ENCODE measurements at regions not wholly inside any gene's neighbourhood (a gene's known extent, or its start where the extent isn't known, plus 50 kb on each side); places are given as distances from the start of the nearest gene placed in this dataset.

DNA sequence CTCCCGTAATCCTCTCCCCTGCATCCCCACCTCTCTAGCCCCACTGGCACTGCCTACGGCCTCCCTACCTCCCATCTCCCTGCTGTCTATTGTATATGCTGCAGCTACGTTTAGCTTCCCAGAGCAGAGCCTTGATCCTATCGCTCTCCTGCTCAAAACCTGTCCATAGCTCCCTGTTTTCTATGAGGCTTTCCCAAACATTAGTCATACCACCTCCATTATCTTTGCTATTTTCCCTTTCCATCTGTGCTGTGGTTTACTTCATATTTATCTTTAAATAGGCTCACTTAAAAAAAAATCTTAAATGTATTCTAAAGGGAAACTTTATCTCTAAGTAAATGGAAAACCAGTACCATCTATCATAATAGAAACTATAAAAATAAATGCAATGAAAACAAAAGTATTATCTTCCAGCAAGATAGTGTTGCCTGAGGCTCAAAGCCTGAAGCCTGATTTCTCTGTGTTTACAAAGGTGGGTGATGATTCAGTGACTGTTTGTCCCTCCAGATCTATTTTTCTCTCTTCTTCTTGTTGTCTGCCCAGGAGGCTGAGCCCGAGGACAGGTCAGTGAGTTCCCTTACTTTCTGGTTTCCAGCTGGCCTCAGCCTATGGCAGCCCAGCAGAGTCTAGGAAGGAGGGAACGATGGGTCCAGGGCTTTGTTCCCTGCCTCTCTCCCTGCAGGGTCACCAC, 397.1 kb upstream of the CFAP20DC start:
- intact Hi-C loops (cut with micrococcal nuclease; ENCODE audit: unreplicated experiment): no loop called here
- no TSS peak for BruUV-seq (replicated peaks)
- no peak for TF ChIP-seq CTCF (IDR thresholded peaks at IDR 0.05; ENCODE audit: unreplicated experiment)
- Mint-ChIP-seq H3K4me1 (ENCODE audit: low read depth, unreplicated experiment) (no peaks in the 10 kb centered on the region), H3K27me3 (ENCODE audit: unreplicated experiment) (no peaks in the 10 kb centered on the region), H3K27ac (ENCODE audit: unreplicated experiment) (no peak overlapping the region), H3K36me3 (ENCODE audit: insufficient read depth, unreplicated experiment) (no peaks in the 10 kb centered on the region), H3K4me3 (ENCODE audit: low read depth, unreplicated experiment) (no peak overlapping the region), H3K9me3 (ENCODE audit: low read depth, unreplicated experiment) (peaks cover 6% of the 10 kb centered on the region)
- CTCF ChIA-PET: interaction anchor here (0.6 kb wide), 1 partner anchor 214 kb away, joined by 3 read pairs; no protein-coding TSS in a partner anchor
- no peak for DNase-seq

- Mint-ChIP-seq H3K36me3 (ENCODE audit: insufficient read depth, unreplicated experiment) (no peaks in the 10 kb centered on the region), H3K9me3 (ENCODE audit: low read depth, unreplicated experiment) (peaks cover 6% of the 10 kb centered on the region), H3K27me3 (ENCODE audit: unreplicated experiment) (no peaks in the 10 kb centered on the region), H3K4me1 (ENCODE audit: low read depth, unreplicated experiment) (no peaks in the 10 kb centered on the region), H3K27ac (ENCODE audit: unreplicated experiment) (no peak overlapping the region), H3K4me3 (ENCODE audit: low read depth, unreplicated experiment) (no peak overlapping the region)
- no peak for TF ChIP-seq CTCF (IDR thresholded peaks at IDR 0.05; ENCODE audit: unreplicated experiment)
- intact Hi-C loops (cut with micrococcal nuclease; ENCODE audit: unreplicated experiment): no loop called here
- CTCF ChIA-PET: no interaction called here
- no peak for DNase-seq
- no TSS peak for BruUV-seq (replicated peaks)
Measured at GRCh38 chr3:59444676-59445075, 394.9 kb upstream of the CFAP20DC start.

DNA sequence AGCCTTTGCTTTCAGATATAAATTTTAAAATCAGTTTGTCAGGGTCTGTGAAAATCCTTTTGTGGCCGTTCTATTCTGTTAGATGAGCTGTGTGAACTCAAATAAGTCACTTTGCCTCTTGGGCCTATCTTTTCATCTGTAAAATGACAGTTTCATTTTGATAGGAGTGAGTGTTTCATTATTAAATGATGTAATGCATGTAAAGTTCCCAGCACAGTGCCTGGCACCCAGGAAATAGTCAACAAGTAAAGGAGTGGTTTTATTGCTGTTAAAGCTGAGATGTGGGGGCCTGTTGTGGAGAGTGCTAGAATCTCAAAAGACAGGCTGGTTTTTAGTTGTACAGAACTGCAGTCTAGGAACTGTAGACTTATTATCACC, 394.5 kb upstream of the CFAP20DC start:
- no peak overlapping the region for H3K27ac Mint-ChIP-seq (ENCODE audit: unreplicated experiment)
- H3K4me1 Mint-ChIP-seq (ENCODE audit: low read depth, unreplicated experiment): no peaks in the 10 kb centered on the region
- no peak for TF ChIP-seq CTCF (IDR thresholded peaks at IDR 0.05; ENCODE audit: unreplicated experiment)
- no peak for DNase-seq
- BruUV-seq (replicated peaks): no TSS peak
- intact Hi-C loops (cut with micrococcal nuclease; ENCODE audit: unreplicated experiment): no loop called here
- no peaks in the 10 kb centered on the region for H3K27me3 Mint-ChIP-seq (ENCODE audit: unreplicated experiment)
- CTCF ChIA-PET: no interaction called here
- H3K9me3 Mint-ChIP-seq (ENCODE audit: low read depth, unreplicated experiment): peaks cover 6% of the 10 kb centered on the region
- H3K36me3 Mint-ChIP-seq (ENCODE audit: insufficient read depth, unreplicated experiment): no peaks in the 10 kb centered on the region
- no peak overlapping the region for H3K4me3 Mint-ChIP-seq (ENCODE audit: low read depth, unreplicated experiment)

- CTCF ChIA-PET: no interaction called here
- intact Hi-C loops (cut with micrococcal nuclease; ENCODE audit: unreplicated experiment): no loop called here
Measured at GRCh38 chr3:59443618-59444293, 393.9 kb upstream of the CFAP20DC start.

More at GRCh38 chr3:59443618-59444293, 393.9 kb upstream of the CFAP20DC start:
- Mint-ChIP-seq H3K4me3 (ENCODE audit: low read depth, unreplicated experiment) (no peak overlapping the region), H3K27me3 (ENCODE audit: unreplicated experiment) (no peaks in the 10 kb centered on the region), H3K27ac (ENCODE audit: unreplicated experiment) (no peak overlapping the region), H3K4me1 (ENCODE audit: low read depth, unreplicated experiment) (no peaks in the 10 kb centered on the region), H3K9me3 (ENCODE audit: low read depth, unreplicated experiment) (peaks cover 6% of the 10 kb centered on the region), H3K36me3 (ENCODE audit: insufficient read depth, unreplicated experiment) (no peaks in the 10 kb centered on the region)
- BruUV-seq (replicated peaks): no TSS peak
- no peak for TF ChIP-seq CTCF (IDR thresholded peaks at IDR 0.05; ENCODE audit: unreplicated experiment)
- no peak for DNase-seq

All from Calu3 (cell line).